Epithelial cell of proximal tubule (primary cell): ENCODE measurements at regions not wholly inside any gene's neighbourhood (a gene's known extent, or its start where the extent isn't known, plus 50 kb on each side); places are given as distances from the start of the nearest gene placed in this dataset.

ENCODE experiments used
- DNase-seq: peaks from one replicate; pipeline ENCODE4 v3.0.0-alpha.2; 2011; ENCODE audit warnings: low read depth
- H3K4me3 ChIP-seq: 2 replicates; pipeline ENCODE4 v1.5.1; 2011; ENCODE audit warnings: low read depth, mild to moderate bottlenecking, low read length
- TF ChIP-seq, protein P1 (sequence below): conservative IDR thresholded peaks from 2 replicates; pipeline ENCODE4 v1.5.1; 2012; ENCODE audit warnings: low read depth, mild to moderate bottlenecking, low read length

GRCh38 chrX:125193921-125194320, 125.8 kb upstream of the TEX13C start:
- DNase-seq, result no peak
- TF ChIP-seq, protein P1, sequence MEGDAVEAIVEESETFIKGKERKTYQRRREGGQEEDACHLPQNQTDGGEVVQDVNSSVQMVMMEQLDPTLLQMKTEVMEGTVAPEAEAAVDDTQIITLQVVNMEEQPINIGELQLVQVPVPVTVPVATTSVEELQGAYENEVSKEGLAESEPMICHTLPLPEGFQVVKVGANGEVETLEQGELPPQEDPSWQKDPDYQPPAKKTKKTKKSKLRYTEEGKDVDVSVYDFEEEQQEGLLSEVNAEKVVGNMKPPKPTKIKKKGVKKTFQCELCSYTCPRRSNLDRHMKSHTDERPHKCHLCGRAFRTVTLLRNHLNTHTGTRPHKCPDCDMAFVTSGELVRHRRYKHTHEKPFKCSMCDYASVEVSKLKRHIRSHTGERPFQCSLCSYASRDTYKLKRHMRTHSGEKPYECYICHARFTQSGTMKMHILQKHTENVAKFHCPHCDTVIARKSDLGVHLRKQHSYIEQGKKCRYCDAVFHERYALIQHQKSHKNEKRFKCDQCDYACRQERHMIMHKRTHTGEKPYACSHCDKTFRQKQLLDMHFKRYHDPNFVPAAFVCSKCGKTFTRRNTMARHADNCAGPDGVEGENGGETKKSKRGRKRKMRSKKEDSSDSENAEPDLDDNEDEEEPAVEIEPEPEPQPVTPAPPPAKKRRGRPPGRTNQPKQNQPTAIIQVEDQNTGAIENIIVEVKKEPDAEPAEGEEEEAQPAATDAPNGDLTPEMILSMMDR, result no peak

GRCh38 chrX:125198546-125198945, 121.1 kb upstream of the TEX13C start:
- no peak for DNase-seq
- TF ChIP-seq, protein P1, result no peak
- no peak overlapping the region for H3K4me3 ChIP-seq

More at GRCh38 chrX:125193921-125194320, 125.8 kb upstream of the TEX13C start:
- no peak overlapping the region for H3K4me3 ChIP-seq

DNA sequence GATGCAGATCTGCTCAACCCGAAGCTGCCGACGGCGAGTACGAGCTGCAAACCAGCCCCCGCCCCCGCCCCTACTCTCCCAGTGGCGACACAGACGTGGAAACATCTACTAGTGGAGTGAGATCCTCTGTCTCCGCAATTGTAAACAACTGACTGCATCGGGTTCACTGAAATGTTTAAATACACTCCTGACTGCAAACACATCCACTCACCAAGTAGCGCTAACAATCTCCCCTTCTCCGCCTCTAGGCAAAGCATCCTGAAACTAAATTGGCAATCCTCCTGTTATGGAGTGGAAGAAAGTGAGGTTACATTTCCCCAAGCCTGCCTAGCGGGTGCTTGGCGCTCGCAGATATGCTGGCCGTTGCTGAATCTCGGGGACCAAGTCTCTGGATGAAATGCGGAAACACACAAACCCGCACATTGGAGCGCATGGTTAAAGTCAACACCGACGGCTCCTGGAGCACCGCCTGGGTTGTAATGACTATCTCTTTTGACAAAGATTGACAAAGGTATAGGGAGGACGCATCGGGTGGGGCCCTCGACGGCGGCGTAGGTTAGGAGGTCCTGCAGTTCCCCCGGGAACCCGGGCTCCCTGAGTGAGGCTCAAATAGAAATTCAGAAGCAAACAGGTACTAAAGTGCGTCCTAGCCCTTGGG, 117.0 kb upstream of the TEX13C start:
- no peak for DNase-seq
- H3K4me3 ChIP-seq, result peak overlapping the region; percentile 63
- TF ChIP-seq, protein P1, result no peak

DNA sequence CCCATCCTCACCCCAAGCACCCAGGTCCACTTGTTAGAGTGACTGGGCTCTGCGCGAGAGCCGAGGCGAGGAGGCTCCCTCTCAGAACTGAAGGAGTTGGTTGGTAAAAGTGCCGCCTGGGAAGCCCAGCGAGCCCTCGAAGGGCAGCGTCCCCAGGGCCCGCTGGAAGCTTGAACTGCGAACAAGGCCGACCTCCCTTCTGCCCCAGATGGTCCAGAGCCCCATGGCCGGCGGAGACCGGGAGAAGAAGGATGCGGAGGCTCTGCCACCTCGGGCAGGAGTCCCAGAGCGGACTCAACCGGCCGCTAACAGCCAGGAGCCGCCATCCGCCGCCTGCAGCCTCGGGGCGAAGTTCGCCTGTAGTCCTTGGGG, 116.3 kb upstream of the TEX13C start:
- no peak for DNase-seq
- H3K4me3 ChIP-seq, result peak overlapping the region; percentile 63
- TF ChIP-seq, protein P1, result no peak

DNA sequence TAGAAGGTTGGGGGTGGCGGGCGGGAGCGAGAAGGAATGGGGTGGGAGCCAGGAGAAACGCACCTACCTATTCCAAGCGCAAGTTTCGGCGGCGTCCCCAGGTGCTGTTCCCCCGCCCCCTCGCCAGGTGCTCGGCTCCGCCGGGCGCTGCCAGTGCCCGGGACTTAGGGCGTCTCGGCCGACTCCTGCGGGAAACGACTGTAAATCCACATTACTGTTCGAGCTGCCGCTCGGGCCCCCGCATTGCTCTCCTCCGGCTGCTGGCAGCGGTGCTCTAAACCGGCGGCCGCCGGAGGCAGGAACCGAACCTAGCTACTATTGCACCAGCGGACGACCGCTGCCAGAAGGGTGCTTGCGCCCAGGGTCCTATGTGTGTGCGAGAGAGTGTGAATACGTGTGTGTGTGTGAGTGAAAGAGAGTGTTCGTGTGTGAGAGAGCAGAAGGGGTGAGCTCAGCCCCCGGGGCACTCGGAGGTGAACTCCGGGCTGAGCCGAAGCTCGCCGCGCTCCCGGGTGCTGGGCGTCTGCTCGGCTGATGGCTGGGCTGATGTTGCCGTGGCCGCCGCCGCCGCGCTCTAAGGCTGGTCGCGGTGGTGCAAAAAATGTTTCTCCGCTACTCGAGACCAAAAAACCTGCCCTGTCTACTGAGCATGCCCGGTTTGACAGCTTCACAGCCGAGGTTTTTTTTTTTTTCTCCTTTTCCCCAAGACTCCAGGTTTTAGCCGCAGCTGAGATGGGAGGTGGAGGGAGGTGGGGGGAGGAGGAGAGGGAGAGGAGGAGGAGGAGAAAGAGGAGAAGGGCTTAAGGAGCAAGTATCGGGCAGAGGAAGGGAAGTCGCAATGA, 115.7 kb upstream of the TEX13C start:
- TF ChIP-seq, protein P1, result no peak
- H3K4me3 ChIP-seq, result peak overlapping the region; percentile 63
- peak; percentile 41 for DNase-seq

- TF ChIP-seq, protein P1, result no peak
- H3K4me3 ChIP-seq, result peak overlapping the region; percentile 63
- DNase-seq, result no peak
Measured at GRCh38 chrX:125204681-125205132, 115.0 kb upstream of the TEX13C start.
